ENCODE measurements at regions not wholly inside any gene's neighbourhood (a gene's known extent, or its start where the extent isn't known, plus 50 kb on each side); places are given as distances from the start of the nearest gene placed in this dataset.

DNA sequence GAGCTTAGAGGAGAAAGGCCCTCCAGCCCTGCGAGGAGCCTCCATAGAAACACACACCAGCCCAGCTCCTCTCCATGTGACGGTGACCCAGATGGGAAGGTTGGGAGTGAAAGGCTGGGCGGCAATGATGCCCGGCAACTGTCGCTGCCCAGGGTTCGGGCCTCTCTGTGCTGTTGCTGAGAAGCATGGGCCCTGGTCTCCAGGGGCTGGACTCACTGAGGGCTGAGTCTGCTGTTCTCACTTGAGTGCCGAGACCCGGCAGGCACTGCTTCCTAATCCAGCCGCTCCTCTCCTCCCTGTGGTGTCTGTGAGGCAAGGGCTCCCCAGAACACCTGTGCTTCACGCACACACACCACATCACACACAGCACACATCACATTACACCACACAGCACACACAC, 493.6 kb downstream of the GADD45G start:
- Histone ChIP-seq H3K36me3 (ENCODE audit: control insufficient read depth in 4 of 4, insufficient read depth in 4 of 4, low read length in 4 of 4) (no peaks in the 10 kb centered on the region), H3K27me3 (ENCODE audit: control insufficient read depth in 3 of 3, insufficient read depth in 3 of 3, low read length in 2 of 3) (no peaks in the 10 kb centered on the region), H3K9me3 (ENCODE audit: control insufficient read depth in 4 of 4, insufficient read depth in 3 of 4, low read length in 3 of 4) (no peaks in the 10 kb centered on the region), H3K4me3 (no peak overlapping the region), H3K27ac (ENCODE audit: low read depth in 1 of 2, low read length in 1 of 2) (no peak overlapping the region), H3K4me1 (ENCODE audit: control insufficient read depth in 5 of 5, insufficient read depth in 5 of 5, low read length in 5 of 5) (peaks cover 0 to 7% (median 0%) of the 10 kb centered on the region in 5 donors), H3K9ac (ENCODE audit: insufficient read depth in 1 of 2, low read length in 2 of 2) (no peak overlapping the region)
- DNase-seq (no peak), ATAC-seq (ENCODE audit: insufficient read depth, low FRiP score) (no peak)
- WGBS, 2 donors, result 84 to 93% methylated on average over 10 of the region's 10 CpGs
- TF ChIP-seq, protein P1, sequence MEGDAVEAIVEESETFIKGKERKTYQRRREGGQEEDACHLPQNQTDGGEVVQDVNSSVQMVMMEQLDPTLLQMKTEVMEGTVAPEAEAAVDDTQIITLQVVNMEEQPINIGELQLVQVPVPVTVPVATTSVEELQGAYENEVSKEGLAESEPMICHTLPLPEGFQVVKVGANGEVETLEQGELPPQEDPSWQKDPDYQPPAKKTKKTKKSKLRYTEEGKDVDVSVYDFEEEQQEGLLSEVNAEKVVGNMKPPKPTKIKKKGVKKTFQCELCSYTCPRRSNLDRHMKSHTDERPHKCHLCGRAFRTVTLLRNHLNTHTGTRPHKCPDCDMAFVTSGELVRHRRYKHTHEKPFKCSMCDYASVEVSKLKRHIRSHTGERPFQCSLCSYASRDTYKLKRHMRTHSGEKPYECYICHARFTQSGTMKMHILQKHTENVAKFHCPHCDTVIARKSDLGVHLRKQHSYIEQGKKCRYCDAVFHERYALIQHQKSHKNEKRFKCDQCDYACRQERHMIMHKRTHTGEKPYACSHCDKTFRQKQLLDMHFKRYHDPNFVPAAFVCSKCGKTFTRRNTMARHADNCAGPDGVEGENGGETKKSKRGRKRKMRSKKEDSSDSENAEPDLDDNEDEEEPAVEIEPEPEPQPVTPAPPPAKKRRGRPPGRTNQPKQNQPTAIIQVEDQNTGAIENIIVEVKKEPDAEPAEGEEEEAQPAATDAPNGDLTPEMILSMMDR (IDR thresholded peaks at IDR 0.05; ENCODE audit: control extremely low read depth, extremely low read depth), result no peak

DNA sequence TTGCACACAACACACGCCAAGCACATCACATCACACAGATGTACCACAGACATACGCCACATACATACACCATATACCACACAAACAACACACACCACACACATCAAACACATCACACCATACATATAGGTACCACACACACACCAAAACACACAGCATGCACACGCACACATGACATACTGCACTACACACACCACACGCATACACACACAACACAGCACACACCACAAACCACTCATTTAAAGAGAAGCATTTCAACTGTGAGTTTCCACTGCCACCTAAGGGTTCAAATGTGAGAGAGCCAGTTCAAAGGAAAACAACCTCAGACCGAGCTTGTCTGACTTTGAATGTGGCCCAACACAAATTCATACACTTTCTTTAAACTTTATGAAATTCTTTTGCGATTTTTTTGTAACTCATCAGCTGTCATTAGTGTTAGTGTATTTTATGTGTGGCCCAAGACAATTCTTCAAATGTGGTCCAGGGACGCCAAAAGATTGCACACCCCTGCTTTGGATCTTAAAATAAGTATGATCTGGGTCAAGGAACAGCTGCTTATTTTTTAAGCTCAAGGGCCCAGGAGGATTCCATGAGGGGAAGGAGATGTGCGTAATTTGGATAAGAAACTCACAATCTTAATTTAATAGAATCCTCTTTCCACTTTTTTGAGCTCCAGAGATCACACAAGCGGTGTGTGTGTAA, 494.6 kb downstream of the GADD45G start:
- no peak overlapping the region for H3K27ac ChIP-seq (ENCODE audit: low read depth in 1 of 2, low read length in 1 of 2)
- 69 to 72% methylated on average over 9 of the region's 9 CpGs for WGBS, 2 donors
- H3K9me3 ChIP-seq (ENCODE audit: control insufficient read depth in 4 of 4, insufficient read depth in 3 of 4, low read length in 3 of 4), result no peaks in the 10 kb centered on the region
- H3K36me3 ChIP-seq (ENCODE audit: control insufficient read depth in 4 of 4, insufficient read depth in 4 of 4, low read length in 4 of 4), result no peaks in the 10 kb centered on the region
- DNase-seq, result peak in 2 of 3 donors; percentile 59 to 73
- H3K9ac ChIP-seq (ENCODE audit: insufficient read depth in 1 of 2, low read length in 2 of 2), result no peak overlapping the region
- no peak overlapping the region for H3K4me3 ChIP-seq
- TF ChIP-seq, protein P1 (IDR thresholded peaks at IDR 0.05; ENCODE audit: control extremely low read depth, extremely low read depth), result peak; percentile 19
- H3K4me1 ChIP-seq (ENCODE audit: control insufficient read depth in 5 of 5, insufficient read depth in 5 of 5, low read length in 5 of 5), result peaks cover 0 to 7% (median 0%) of the 10 kb centered on the region in 5 donors
- no peak for ATAC-seq (ENCODE audit: insufficient read depth, low FRiP score)
- no peaks in the 10 kb centered on the region for H3K27me3 ChIP-seq (ENCODE audit: control insufficient read depth in 3 of 3, insufficient read depth in 3 of 3, low read length in 2 of 3)

DNA sequence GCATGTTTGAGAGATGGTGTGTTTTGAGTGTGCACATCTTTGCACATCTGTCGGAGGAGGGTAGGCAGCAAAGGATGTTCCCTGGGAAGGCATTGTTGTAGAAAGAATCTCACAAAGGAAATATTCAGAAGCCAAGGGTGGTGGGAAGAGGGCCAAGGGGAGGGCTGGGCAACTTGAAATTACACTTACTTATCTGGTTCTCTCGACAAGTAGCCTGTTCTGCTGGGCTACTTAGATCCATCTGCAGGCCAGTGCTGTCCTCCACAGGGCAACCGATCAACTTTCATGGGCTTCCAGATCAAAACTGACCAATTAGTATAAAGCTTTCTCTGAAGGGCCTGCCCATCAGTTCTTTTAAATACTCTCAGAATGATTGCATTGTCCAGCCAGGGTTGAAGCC, 495.2 kb downstream of the GADD45G start:
- Histone ChIP-seq H3K27me3 (ENCODE audit: control insufficient read depth in 3 of 3, insufficient read depth in 3 of 3, low read length in 2 of 3) (no peaks in the 10 kb centered on the region), H3K9me3 (ENCODE audit: control insufficient read depth in 4 of 4, insufficient read depth in 3 of 4, low read length in 3 of 4) (no peaks in the 10 kb centered on the region), H3K9ac (ENCODE audit: insufficient read depth in 1 of 2, low read length in 2 of 2) (no peak overlapping the region), H3K36me3 (ENCODE audit: control insufficient read depth in 4 of 4, insufficient read depth in 4 of 4, low read length in 4 of 4) (no peaks in the 10 kb centered on the region), H3K27ac (ENCODE audit: low read depth in 1 of 2, low read length in 1 of 2) (no peak overlapping the region), H3K4me1 (ENCODE audit: control insufficient read depth in 5 of 5, insufficient read depth in 5 of 5, low read length in 5 of 5) (peaks cover 0 to 7% (median 0%) of the 10 kb centered on the region in 5 donors), H3K4me3 (no peak overlapping the region)
- TF ChIP-seq, protein P1 (IDR thresholded peaks at IDR 0.05; ENCODE audit: control extremely low read depth, extremely low read depth), result no peak
- no peak for ATAC-seq (ENCODE audit: insufficient read depth, low FRiP score)
- DNase-seq, result no peak
- 66 to 84% methylated on average over 3 of the region's 3 CpGs for WGBS, 2 donors
